ENCODE measurements at regions not wholly inside any gene's neighbourhood (a gene's known extent, or its start where the extent isn't known, plus 50 kb on each side); places are given as distances from the start of the nearest gene placed in this dataset.

DNA sequence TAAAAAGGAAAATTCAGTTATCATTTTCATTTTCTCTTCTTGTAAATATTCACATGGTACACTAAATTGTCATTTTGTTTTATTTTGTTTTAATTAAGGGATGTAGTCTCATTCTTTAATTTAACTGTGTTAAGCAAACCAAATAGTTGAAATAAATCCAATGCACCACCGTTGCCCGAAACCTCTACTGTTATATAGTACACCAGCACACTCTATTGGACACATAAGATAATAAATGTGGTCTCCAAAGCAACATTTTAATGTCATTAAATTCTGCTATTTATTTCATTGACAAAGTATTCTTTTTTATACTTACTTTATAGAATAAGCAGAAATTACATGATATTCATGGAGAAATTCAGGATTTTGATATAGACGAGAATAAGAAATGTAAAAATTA, 156.4 kb upstream of the FREM2 start:
- H3K27me3 Mint-ChIP-seq: peaks cover 0 to 10% (median 8%) of the 10 kb centered on the region in 5 donors
- Histone ChIP-seq H3K9me3 (ENCODE audit: control insufficient read depth in 2 of 3, low read length in 3 of 3) (no peaks in the 10 kb centered on the region), H3K4me3 (ENCODE audit: low read length) (no peak overlapping the region), H3K4me1 (ENCODE audit: control insufficient read depth in 2 of 2, insufficient read depth in 2 of 2, low read length in 2 of 2) (no peaks in the 10 kb centered on the region), H3K27ac (ENCODE audit: low read depth, low read length) (no peak overlapping the region), H3K36me3 (ENCODE audit: control insufficient read depth in 2 of 3, insufficient read depth in 3 of 3, low read length in 3 of 3) (no peaks in the 10 kb centered on the region), H3K27me3 (ENCODE audit: control insufficient read depth in 2 of 2, insufficient read depth in 2 of 2, low read length in 2 of 2) (no peaks in the 10 kb centered on the region)
- H3K27ac Mint-ChIP-seq: no peak overlapping the region
- no peak overlapping the region for H3K4me3 Mint-ChIP-seq
- H3K4me1 Mint-ChIP-seq: no peaks in the 10 kb centered on the region
- ChIA-PET POLR2A (no interaction called here), CTCF (no interaction called here)
- intact Hi-C loops (cut with micrococcal nuclease): no loop called here
- H3K36me3 Mint-ChIP-seq: no peaks in the 10 kb centered on the region
- ATAC-seq (no peak), DNase-seq (no peak)
- H3K9me3 Mint-ChIP-seq: no peaks in the 10 kb centered on the region

GRCh38 chr13:38535261-38535660, 151.6 kb upstream of the FREM2 start:
- H3K4me3 Mint-ChIP-seq: no peak overlapping the region
- Histone ChIP-seq H3K4me1 (ENCODE audit: control insufficient read depth in 2 of 2, insufficient read depth in 2 of 2, low read length in 2 of 2) (no peaks in the 10 kb centered on the region), H3K27me3 (ENCODE audit: control insufficient read depth in 2 of 2, insufficient read depth in 2 of 2, low read length in 2 of 2) (no peaks in the 10 kb centered on the region), H3K9me3 (ENCODE audit: control insufficient read depth in 2 of 3, low read length in 3 of 3) (no peaks in the 10 kb centered on the region), H3K27ac (ENCODE audit: low read depth, low read length) (no peak overlapping the region), H3K4me3 (ENCODE audit: low read length) (no peak overlapping the region), H3K36me3 (ENCODE audit: control insufficient read depth in 2 of 3, insufficient read depth in 3 of 3, low read length in 3 of 3) (no peaks in the 10 kb centered on the region)
- ATAC-seq (no peak), DNase-seq (no peak)
- intact Hi-C loops (cut with micrococcal nuclease): no loop called here
- peaks cover 0 to 3% (median 0%) of the 10 kb centered on the region in 11 donors for H3K9me3 Mint-ChIP-seq
- no peaks in the 10 kb centered on the region for H3K4me1 Mint-ChIP-seq
- CTCF ChIA-PET: no interaction called here
- POLR2A ChIA-PET: no interaction called here
- H3K27me3 Mint-ChIP-seq: peaks cover 0 to 7% (median 0%) of the 10 kb centered on the region in 5 donors
- H3K27ac Mint-ChIP-seq: no peak overlapping the region
- no peaks in the 10 kb centered on the region for H3K36me3 Mint-ChIP-seq

DNA sequence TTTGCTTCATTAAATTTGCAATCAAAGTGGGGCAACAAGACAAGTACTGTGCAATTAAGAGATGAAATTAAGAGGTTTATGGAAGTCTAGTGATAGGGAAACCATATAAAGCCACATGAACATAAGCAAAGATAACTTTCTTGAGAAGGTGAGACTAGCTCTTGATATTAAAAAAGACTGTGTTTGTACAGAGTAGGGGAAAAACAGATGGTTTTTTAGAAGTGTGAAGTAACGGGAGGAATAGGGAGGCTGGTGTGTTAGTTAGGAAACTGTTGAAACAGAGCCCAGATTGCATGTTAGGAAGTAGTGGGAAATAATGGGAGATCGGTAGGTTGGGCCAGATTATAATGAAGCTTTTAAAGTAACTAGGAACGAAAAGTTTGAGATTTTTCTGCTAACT, 149.8 kb upstream of the FREM2 start:
- no peaks in the 10 kb centered on the region for H3K36me3 ChIP-seq (ENCODE audit: control insufficient read depth in 2 of 3, insufficient read depth in 3 of 3, low read length in 3 of 3)
- Mint-ChIP-seq H3K27ac (no peak overlapping the region), H3K9me3 (peaks cover 0 to 3% (median 0%) of the 10 kb centered on the region in 11 donors), H3K27me3 (peaks cover 0 to 7% (median 0%) of the 10 kb centered on the region in 5 donors), H3K4me1 (no peaks in the 10 kb centered on the region), H3K4me3 (no peak overlapping the region), H3K36me3 (no peaks in the 10 kb centered on the region)
- POLR2A ChIA-PET: no interaction called here
- no peak overlapping the region for H3K4me3 ChIP-seq (ENCODE audit: low read length)
- H3K9me3 ChIP-seq (ENCODE audit: control insufficient read depth in 2 of 3, low read length in 3 of 3): no peaks in the 10 kb centered on the region
- no peak overlapping the region for H3K27ac ChIP-seq (ENCODE audit: low read depth, low read length)
- intact Hi-C loops (cut with micrococcal nuclease): no loop called here
- H3K27me3 ChIP-seq (ENCODE audit: control insufficient read depth in 2 of 2, insufficient read depth in 2 of 2, low read length in 2 of 2): no peaks in the 10 kb centered on the region
- DNase-seq (no peak), ATAC-seq (no peak)
- H3K4me1 ChIP-seq (ENCODE audit: control insufficient read depth in 2 of 2, insufficient read depth in 2 of 2, low read length in 2 of 2): no peaks in the 10 kb centered on the region
- CTCF ChIA-PET: no interaction called here

DNA sequence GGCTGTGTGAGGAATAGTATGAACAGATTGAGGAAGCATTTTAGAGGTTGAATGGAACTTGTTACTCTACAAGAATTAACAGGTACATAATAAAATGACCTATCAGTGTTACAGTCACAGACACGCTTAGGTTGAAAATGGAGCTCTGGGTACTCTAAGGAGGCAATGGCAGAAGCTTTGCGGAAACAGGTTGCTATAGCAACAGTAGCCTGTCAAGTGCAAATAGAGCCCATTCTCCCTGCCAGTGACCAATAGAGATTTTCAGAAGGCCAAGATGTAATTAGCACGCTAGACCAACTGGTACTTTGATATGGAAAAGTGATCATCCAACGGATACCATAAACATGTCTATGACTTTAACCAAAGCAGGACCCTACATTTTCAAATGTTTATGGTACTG, 148.5 kb upstream of the FREM2 start:
- Mint-ChIP-seq H3K4me3 (no peak overlapping the region), H3K9me3 (peaks cover 0 to 3% (median 0%) of the 10 kb centered on the region in 11 donors), H3K4me1 (no peaks in the 10 kb centered on the region), H3K27me3 (peaks cover 0 to 7% (median 0%) of the 10 kb centered on the region in 5 donors), H3K27ac (no peak overlapping the region), H3K36me3 (no peaks in the 10 kb centered on the region)
- CTCF ChIA-PET: no interaction called here
- Histone ChIP-seq H3K4me1 (ENCODE audit: control insufficient read depth in 2 of 2, insufficient read depth in 2 of 2, low read length in 2 of 2) (no peaks in the 10 kb centered on the region), H3K27ac (ENCODE audit: low read depth, low read length) (no peak overlapping the region), H3K36me3 (ENCODE audit: control insufficient read depth in 2 of 3, insufficient read depth in 3 of 3, low read length in 3 of 3) (no peaks in the 10 kb centered on the region), H3K4me3 (ENCODE audit: low read length) (no peak overlapping the region), H3K27me3 (ENCODE audit: control insufficient read depth in 2 of 2, insufficient read depth in 2 of 2, low read length in 2 of 2) (no peaks in the 10 kb centered on the region), H3K9me3 (ENCODE audit: control insufficient read depth in 2 of 3, low read length in 3 of 3) (no peaks in the 10 kb centered on the region)
- DNase-seq (no peak), ATAC-seq (no peak)
- intact Hi-C loops (cut with micrococcal nuclease): no loop called here
- POLR2A ChIA-PET: no interaction called here

GRCh38 chr13:38539632-38540031, 147.2 kb upstream of the FREM2 start:
- Mint-ChIP-seq H3K27ac (no peak overlapping the region), H3K4me3 (no peak overlapping the region), H3K9me3 (peaks cover 0 to 3% (median 0%) of the 10 kb centered on the region in 11 donors), H3K27me3 (peaks cover 0 to 7% (median 0%) of the 10 kb centered on the region in 5 donors), H3K36me3 (no peaks in the 10 kb centered on the region), H3K4me1 (no peaks in the 10 kb centered on the region)
- intact Hi-C loops (cut with micrococcal nuclease): no loop called here
- Histone ChIP-seq H3K9me3 (ENCODE audit: control insufficient read depth in 2 of 3, low read length in 3 of 3) (no peaks in the 10 kb centered on the region), H3K4me1 (ENCODE audit: control insufficient read depth in 2 of 2, insufficient read depth in 2 of 2, low read length in 2 of 2) (no peaks in the 10 kb centered on the region), H3K4me3 (ENCODE audit: low read length) (no peak overlapping the region), H3K27ac (ENCODE audit: low read depth, low read length) (no peak overlapping the region), H3K27me3 (ENCODE audit: control insufficient read depth in 2 of 2, insufficient read depth in 2 of 2, low read length in 2 of 2) (no peaks in the 10 kb centered on the region), H3K36me3 (ENCODE audit: control insufficient read depth in 2 of 3, insufficient read depth in 3 of 3, low read length in 3 of 3) (no peaks in the 10 kb centered on the region)
- ChIA-PET POLR2A (no interaction called here), CTCF (no interaction called here)
- no peak for DNase-seq
- ATAC-seq: no peak

DNA sequence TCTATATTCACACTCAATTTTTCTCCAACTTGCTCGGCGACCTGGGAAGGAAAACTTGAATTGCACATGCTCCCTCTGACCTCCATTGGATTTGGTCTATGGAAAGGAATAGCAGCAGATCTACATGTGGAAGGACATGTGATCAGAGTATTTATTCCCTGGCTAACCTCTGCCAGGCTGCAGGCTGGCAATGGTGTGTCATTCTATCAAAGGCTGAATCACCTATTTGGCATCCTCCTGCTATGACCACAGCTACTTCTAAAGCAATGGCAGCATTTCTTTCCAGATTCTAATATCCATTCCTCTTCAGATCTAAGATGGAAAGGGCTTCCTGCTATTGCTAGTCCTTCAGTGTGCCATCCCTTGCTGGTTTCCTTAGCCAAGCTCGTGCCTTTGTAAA, 144.3 kb upstream of the FREM2 start:
- Mint-ChIP-seq H3K9me3 (peaks cover 0 to 1% (median 0%) of the 10 kb centered on the region in 11 donors), H3K36me3 (no peaks in the 10 kb centered on the region), H3K27ac (no peak overlapping the region), H3K4me3 (no peak overlapping the region), H3K27me3 (no peaks in the 10 kb centered on the region), H3K4me1 (no peaks in the 10 kb centered on the region)
- DNase-seq (no peak), ATAC-seq (no peak)
- Histone ChIP-seq H3K4me3 (ENCODE audit: low read length) (no peak overlapping the region), H3K27ac (ENCODE audit: low read depth, low read length) (no peak overlapping the region), H3K4me1 (ENCODE audit: control insufficient read depth in 2 of 2, insufficient read depth in 2 of 2, low read length in 2 of 2) (no peaks in the 10 kb centered on the region), H3K9me3 (ENCODE audit: control insufficient read depth in 2 of 3, low read length in 3 of 3) (no peaks in the 10 kb centered on the region), H3K36me3 (ENCODE audit: control insufficient read depth in 2 of 3, insufficient read depth in 3 of 3, low read length in 3 of 3) (no peaks in the 10 kb centered on the region), H3K27me3 (ENCODE audit: control insufficient read depth in 2 of 2, insufficient read depth in 2 of 2, low read length in 2 of 2) (no peaks in the 10 kb centered on the region)
- intact Hi-C loops (cut with micrococcal nuclease): no loop called here
- CTCF ChIA-PET: no interaction called here
- POLR2A ChIA-PET: no interaction called here

GRCh38 chr13:38543561-38543960, 143.3 kb upstream of the FREM2 start:
- intact Hi-C loops (cut with micrococcal nuclease): no loop called here
- Mint-ChIP-seq H3K9me3 (peaks cover 0 to 4% (median 0%) of the 10 kb centered on the region in 11 donors), H3K27ac (no peak overlapping the region), H3K36me3 (no peaks in the 10 kb centered on the region), H3K4me1 (no peaks in the 10 kb centered on the region), H3K4me3 (no peak overlapping the region), H3K27me3 (no peaks in the 10 kb centered on the region)
- no peaks in the 10 kb centered on the region for H3K9me3 ChIP-seq (ENCODE audit: control insufficient read depth in 2 of 3, low read length in 3 of 3)
- no peaks in the 10 kb centered on the region for H3K4me1 ChIP-seq (ENCODE audit: control insufficient read depth in 2 of 2, insufficient read depth in 2 of 2, low read length in 2 of 2)
- no peaks in the 10 kb centered on the region for H3K27me3 ChIP-seq (ENCODE audit: control insufficient read depth in 2 of 2, insufficient read depth in 2 of 2, low read length in 2 of 2)
- H3K27ac ChIP-seq (ENCODE audit: low read depth, low read length): no peak overlapping the region
- DNase-seq (no peak), ATAC-seq (no peak)
- ChIA-PET CTCF (no interaction called here), POLR2A (no interaction called here)
- no peaks in the 10 kb centered on the region for H3K36me3 ChIP-seq (ENCODE audit: control insufficient read depth in 2 of 3, insufficient read depth in 3 of 3, low read length in 3 of 3)
- no peak overlapping the region for H3K4me3 ChIP-seq (ENCODE audit: low read length)
